Activated CD8-positive, alpha-beta memory T cell treated with anti-CD3 and anti-CD28 coated beads for 4 hours (primary cell): ENCODE measurements at regions not wholly inside any gene's neighbourhood (a gene's known extent, or its start where the extent isn't known, plus 50 kb on each side); places are given as distances from the start of the nearest gene placed in this dataset.

ENCODE experiments used
- DNase-seq, 2 donors: peaks; one replicate each; pipeline ENCODE4 v3.0.0-alpha.2; 2020; ENCODE audit warnings: low read depth in 2 of 2

- no peak for DNase-seq
These were observed 58.5 kb upstream of the CLINT1 start for GRCh38 chr5:157917491-157917890.

DNA sequence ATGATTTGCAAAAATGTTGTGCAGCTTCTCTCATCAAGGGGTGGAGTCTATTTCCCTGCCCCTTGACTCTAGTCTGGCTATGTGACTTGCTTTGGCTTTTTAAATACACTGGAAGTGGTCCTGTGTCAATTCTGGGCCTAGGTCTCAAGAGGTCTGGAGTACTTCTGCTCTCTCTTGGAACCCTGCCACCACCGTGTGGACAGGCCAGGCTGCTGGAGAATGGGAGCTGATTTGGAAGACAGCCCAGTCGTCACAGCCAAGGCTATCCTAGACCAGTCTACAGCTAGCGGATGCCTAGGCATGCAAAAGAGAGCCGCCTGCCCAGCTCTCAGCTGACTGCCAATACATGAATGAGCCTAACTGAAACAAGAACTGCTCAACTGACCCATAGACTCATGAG, 56.7 kb upstream of the CLINT1 start:
- DNase-seq = no peak

- no peak for DNase-seq
These were observed 55.3 kb upstream of the CLINT1 start for GRCh38 chr5:157914151-157914788.

- DNase-seq = no peak
These were observed 54.6 kb upstream of the CLINT1 start for GRCh38 chr5:157913575-157913974.

GRCh38 chr5:157912621-157913325, 53.8 kb upstream of the CLINT1 start:
- no peak for DNase-seq

GRCh38 chr5:157911568-157911967, 52.6 kb upstream of the CLINT1 start:
- DNase-seq = no peak
